GM12891 (cell line): ENCODE measurements at regions not wholly inside any gene's neighbourhood (a gene's known extent, or its start where the extent isn't known, plus 50 kb on each side); places are given as distances from the start of the nearest gene placed in this dataset.

ENCODE experiments used
- PAX5 ChIP-seq: IDR thresholded peaks from 2 replicates; pipeline ENCODE4 v1.6.1; 2011; ENCODE audit warnings: low read length, moderate library complexity, mild to moderate bottlenecking; ENCODE audit not compliant: insufficient read depth, severe bottlenecking
- POLR2A ChIP-seq: IDR thresholded peaks from 2 replicates; pipeline ENCODE4 v1.6.1; 2011; ENCODE audit warnings: low read depth, low read length, control low read depth
- POLR2AphosphoS5 ChIP-seq: IDR thresholded peaks from 2 replicates; pipeline ENCODE4 v1.6.1; 2011; ENCODE audit warnings: low read depth, low read length, control low read depth
- TAF1 ChIP-seq: IDR thresholded peaks from 2 replicates; pipeline ENCODE4 v1.6.1; 2011; ENCODE audit warnings: low read depth, low read length, control low read depth

DNA sequence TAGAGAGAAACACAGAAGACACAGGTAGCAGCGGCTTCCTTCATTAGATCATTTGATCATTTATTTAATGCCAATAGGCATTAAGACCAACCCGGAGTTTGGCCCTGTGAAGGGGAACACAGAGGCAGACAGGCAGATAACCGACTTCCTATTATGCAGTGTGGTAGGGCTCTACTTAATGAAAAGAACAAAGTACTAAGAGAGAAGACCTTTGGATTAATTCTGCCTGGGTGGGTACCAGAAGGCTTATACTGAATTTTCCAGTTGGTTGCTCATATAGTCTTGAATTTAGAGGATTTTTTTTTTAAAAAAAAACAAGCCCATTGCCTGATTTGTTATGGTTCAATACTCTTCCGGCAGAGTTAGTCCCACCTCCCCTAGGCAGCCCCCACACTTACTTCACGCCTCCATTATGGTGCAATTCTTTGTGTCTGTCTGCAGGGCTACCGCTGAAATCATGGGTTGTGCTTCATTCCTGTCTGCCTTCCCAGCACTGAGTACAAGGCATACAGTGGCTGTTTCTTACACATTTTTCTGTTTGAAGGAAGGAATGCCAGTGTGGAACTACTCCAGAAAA, 244.3 kb upstream of the APCDD1 start:
- TF ChIP-seq POLR2A = no peak
- TF ChIP-seq POLR2AphosphoS5 = no peak
- no peak for TF ChIP-seq PAX5
- no peak for TF ChIP-seq TAF1
